Brain microvascular endothelial cell (primary cell): ENCODE measurements at regions not wholly inside any gene's neighbourhood (a gene's known extent, or its start where the extent isn't known, plus 50 kb on each side); places are given as distances from the start of the nearest gene placed in this dataset.

ENCODE experiments used
- DNase-seq: peaks from one replicate; pipeline ENCODE4 v3.0.0-alpha.2; 2020
- H3K27ac ChIP-seq: fragments of 250-450 bp; sonication (Bioruptor Pico); 2 replicates; pipeline ENCODE4 v1.5.1; 2020; ENCODE audit warnings: mild to moderate bottlenecking, moderate library complexity
- H3K27me3 ChIP-seq: fragments of 250-450 bp; sonication (Bioruptor Pico); replicated peaks from 2 replicates; pipeline ENCODE4 v1.5.1; 2020; ENCODE audit warnings: mild to moderate bottlenecking
- H3K36me3 ChIP-seq: fragments of 250-450 bp; sonication (Bioruptor Pico); replicated peaks from 2 replicates; pipeline ENCODE4 v1.5.1; 2020; ENCODE audit warnings: mild to moderate bottlenecking
- H3K4me3 ChIP-seq: 2 replicates; pipeline ENCODE4 v1.5.1; 2011; ENCODE audit warnings: low read depth, mild to moderate bottlenecking, control low read depth, low read length, moderate library complexity
- in situ Hi-C: cut with HindIII; loops from 2 replicates; pipeline ENCODE4 v1.10.0; 2017; ENCODE audit warnings: low sequenced_read_pairs, low pct_ligation_motif_present
- TF ChIP-seq, protein P1 (sequence below): IDR thresholded peaks from 2 replicates; pipeline ENCODE4 v1.5.1; 2011; ENCODE audit warnings: low read depth, mild to moderate bottlenecking, moderate library complexity, low read length, control low read depth, inconsistent platforms; ENCODE audit errors: missing control alignments

DNA sequence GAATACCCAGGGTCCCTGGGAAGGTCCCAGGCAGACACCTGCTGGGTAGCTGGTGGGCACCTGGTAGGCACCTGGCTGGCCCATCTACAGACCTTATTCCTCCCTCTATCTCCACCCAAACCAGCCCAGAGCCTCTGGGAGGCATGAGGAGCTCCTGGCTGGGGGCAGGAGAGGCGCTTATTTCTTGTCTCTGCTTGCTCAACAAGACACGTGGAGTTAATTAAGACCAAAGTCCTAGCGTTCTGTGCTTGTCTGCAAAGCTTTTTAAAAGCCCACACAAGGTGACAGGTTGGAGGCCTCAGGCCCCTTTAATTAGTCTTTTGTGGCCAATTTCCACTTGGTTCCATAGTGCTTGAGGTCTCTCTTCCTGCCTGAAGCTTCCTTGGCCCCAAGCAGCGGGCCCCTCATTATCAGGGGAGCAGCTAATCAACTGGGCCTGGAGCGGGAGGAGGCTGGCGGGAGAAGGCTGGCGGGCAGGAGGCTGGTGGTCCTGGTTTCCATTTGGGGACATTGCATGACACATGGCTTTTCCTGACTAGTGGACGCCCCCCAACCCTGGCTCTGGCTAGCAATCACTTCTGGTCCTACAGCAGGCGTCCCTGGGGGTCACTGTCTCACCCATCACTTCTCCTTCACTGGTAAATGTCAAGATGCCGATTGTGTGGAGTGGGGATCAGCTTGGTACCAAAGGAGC is 65.4 kb upstream of the HDAC4 start:
- Histone ChIP-seq H3K27ac (no peak overlapping the region), H3K27me3 (no peaks in the 10 kb centered on the region), H3K4me3 (no peak overlapping the region), H3K36me3 (no peaks in the 10 kb centered on the region)
- TF ChIP-seq, protein P1, sequence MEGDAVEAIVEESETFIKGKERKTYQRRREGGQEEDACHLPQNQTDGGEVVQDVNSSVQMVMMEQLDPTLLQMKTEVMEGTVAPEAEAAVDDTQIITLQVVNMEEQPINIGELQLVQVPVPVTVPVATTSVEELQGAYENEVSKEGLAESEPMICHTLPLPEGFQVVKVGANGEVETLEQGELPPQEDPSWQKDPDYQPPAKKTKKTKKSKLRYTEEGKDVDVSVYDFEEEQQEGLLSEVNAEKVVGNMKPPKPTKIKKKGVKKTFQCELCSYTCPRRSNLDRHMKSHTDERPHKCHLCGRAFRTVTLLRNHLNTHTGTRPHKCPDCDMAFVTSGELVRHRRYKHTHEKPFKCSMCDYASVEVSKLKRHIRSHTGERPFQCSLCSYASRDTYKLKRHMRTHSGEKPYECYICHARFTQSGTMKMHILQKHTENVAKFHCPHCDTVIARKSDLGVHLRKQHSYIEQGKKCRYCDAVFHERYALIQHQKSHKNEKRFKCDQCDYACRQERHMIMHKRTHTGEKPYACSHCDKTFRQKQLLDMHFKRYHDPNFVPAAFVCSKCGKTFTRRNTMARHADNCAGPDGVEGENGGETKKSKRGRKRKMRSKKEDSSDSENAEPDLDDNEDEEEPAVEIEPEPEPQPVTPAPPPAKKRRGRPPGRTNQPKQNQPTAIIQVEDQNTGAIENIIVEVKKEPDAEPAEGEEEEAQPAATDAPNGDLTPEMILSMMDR, result no peak
- no peak for DNase-seq
- in situ Hi-C loops, result no loop called here

DNA sequence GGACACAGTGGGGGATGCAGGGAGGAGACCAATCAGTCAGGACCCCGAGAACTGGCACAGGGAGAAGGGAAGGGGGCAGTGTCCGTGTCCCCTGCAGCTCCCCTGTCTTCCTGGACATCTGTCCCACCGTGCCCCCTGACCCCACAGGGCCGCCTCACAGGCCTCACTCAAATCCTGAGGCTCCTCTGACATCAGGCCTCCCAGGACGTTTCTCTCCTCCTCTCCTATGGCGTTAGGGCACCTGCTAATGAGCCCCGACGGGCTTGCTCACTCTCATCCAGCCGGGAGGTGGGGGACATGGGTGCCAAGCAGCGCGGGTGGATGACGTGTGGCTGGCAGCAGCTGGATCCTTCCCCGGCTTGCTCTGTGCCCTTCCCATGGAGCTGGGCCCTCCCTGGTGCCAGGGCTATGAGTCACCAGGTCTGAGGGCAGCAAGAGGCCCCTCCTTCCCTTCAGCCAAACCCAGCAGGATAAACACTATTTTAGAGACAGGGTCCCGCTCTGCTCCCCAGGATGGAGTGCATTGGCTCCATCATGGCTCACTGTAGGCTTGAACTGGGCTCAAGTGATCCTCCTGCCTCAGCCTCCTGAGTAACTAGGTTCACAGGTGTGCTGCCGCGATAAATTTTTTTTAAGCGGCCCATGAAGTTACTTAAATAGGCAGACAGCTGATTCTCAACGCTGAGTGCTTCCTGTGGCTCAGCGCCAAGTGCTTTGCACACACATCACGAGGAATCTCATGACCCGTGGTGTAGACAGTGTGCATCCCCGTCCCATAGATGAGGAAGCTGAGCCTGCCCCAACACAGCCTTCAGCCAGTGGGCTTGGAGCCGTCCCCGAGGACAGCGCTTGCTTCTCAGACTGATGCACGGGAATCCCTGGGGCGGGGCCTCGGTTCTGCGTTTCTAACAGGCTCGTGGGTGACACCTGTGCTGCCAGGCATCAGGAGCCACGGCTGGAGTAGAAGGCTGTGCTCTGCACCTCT is 64.5 kb upstream of the HDAC4 start:
- Histone ChIP-seq H3K27ac (no peak overlapping the region), H3K27me3 (no peaks in the 10 kb centered on the region), H3K36me3 (no peaks in the 10 kb centered on the region), H3K4me3 (no peak overlapping the region)
- no peak for DNase-seq
- TF ChIP-seq, protein P1, result no peak
- in situ Hi-C loops, result no loop called here

DNA sequence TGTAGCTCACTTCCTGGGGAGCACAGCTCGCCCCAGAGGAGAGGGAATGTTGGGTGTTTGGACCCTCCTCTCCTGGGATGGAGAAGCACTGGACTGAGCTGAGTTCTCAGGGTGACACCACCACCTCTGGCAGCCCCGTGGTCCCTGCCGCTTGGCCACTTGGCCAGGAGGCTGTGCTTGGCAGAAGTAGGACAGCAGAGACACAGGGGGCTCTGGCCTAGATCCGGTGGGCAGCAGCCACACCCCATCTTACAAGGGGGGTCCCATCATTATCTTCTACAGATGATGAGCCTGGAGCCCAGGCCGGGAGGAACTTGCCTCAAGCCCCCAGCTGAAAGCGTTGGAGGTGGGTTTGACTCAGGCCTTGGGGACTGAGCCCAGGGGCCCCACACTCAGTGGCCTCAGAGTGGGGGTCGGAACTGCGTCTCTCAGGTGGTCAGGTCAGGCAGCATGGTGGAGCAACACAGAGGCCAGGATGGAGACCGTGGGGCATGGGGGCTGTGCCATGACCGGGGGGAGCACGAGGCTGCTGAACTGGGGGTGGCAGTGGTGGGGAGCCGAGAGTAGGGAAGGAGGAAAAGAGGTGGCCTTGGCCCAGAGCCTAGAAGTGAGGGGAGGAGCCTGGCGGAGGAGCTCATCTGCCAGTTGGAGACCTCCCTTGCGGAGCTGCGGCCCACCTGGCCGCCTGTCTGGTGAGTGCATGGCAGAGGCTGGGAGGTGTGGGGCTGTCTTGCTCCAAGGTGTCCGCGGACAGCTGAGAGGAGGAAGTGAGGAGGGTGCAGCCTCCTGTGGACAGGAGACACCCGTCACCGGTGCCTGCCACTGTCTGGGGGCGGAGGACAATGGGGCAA is 63.6 kb upstream of the HDAC4 start:
- no peak overlapping the region for H3K4me3 ChIP-seq
- no peak for DNase-seq
- no peaks in the 10 kb centered on the region for H3K27me3 ChIP-seq
- H3K27ac ChIP-seq, result no peak overlapping the region
- TF ChIP-seq, protein P1, result no peak
- in situ Hi-C loops, result no loop called here
- no peaks in the 10 kb centered on the region for H3K36me3 ChIP-seq

DNA sequence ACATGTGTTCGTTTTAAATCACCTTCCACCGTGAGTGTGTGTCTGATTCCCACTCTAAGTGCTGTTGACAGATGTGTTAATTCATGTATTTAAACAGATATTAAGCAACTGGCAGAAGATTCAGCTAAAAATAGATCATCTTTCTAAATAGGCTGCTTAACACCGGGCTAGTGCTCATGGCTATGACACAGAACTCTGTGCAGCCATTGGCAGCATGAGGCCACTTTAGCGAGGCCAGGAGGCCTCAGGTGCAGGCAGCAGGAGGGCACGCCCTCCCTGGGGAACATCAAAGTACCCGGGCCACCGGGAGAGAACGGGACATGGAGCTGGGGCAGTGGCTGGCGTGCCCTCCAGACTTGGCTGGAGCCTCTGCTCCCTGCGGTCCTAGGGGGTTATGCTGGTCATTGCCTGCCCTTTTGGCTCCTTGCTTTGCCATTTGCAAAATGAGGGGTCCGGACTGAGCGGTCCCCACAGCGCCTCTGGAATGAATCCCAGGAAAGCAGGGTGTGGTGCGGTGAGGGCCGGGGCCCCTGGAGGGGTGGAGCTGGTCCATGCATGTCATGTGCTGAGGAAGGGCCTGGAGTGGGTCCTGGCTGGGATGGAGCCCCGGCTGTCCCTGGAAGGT is 62.8 kb upstream of the HDAC4 start:
- Histone ChIP-seq H3K36me3 (no peaks in the 10 kb centered on the region), H3K27ac (no peak overlapping the region), H3K27me3 (no peaks in the 10 kb centered on the region), H3K4me3 (no peak overlapping the region)
- no peak for DNase-seq
- TF ChIP-seq, protein P1, result no peak
- in situ Hi-C loops, result no loop called here
